Muscle layer of duodenum (tissue), 2 donors: ENCODE measurements at regions not wholly inside any gene's neighbourhood (a gene's known extent, or its start where the extent isn't known, plus 50 kb on each side); places are given as distances from the start of the nearest gene placed in this dataset.

Experiments
- H3K27ac ChIP-seq: one replicate; pipeline ENCODE4 v1.7.0; 2013; ENCODE audit warnings: mild to moderate bottlenecking, low read length
- H3K27me3 ChIP-seq: one replicate; pipeline ENCODE4 v1.7.0; 2013; ENCODE audit warnings: low read depth, mild to moderate bottlenecking, control low read depth, low read length
- H3K36me3 ChIP-seq, 2 donors: one replicate each; pipeline ENCODE4 v1.7.0; 2013; ENCODE audit warnings: low read length in 2 of 2, control low read depth in 1 of 2, mild to moderate bottlenecking in 1 of 2; ENCODE audit not compliant: insufficient read depth in 2 of 2, control insufficient read depth in 1 of 2
- H3K4me1 ChIP-seq, 2 donors: one replicate each; pipeline ENCODE4 v1.7.0; 2013; ENCODE audit warnings: low read length in 2 of 2, mild to moderate bottlenecking in 2 of 2, control low read depth in 1 of 2, moderate library complexity in 1 of 2; ENCODE audit not compliant: insufficient read depth in 2 of 2, control insufficient read depth in 1 of 2
- H3K4me3 ChIP-seq, 2 donors: one replicate each; pipeline ENCODE4 v1.7.0; 2013; ENCODE audit warnings: low read length in 2 of 2, low read depth in 1 of 2, mild to moderate bottlenecking in 1 of 2
- H3K9me3 ChIP-seq, 2 donors: one replicate each; pipeline ENCODE4 v1.7.0; 2013; ENCODE audit warnings: low read length in 2 of 2, control low read depth in 1 of 2, mild to moderate bottlenecking in 1 of 2; ENCODE audit not compliant: control insufficient read depth in 1 of 2
- donor health status: healthy.

DNA sequence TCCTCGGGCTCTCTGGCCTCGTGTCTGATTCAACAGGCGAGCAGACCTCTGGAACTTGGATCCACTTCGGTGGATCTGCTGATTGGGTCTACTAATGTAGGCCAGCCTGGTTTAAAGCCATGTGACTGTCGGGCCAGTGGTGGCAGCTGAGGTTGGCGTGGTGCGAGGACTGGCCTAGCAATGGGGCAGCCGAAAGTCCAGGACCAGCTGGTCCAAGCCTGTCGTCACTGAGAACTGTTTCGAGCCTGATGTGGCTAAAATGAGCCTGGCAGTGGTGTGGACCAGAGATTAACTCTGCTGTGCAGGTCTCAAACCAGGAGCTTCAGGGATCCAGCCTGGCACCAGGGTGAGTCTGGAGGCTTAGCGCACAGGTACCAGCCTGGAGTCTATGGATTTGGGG, 56.4 kb upstream of the ROBO1 start:
- Histone ChIP-seq H3K36me3 (no peaks in the 10 kb centered on the region), H3K4me3 (no peak overlapping the region), H3K27ac (no peak overlapping the region), H3K27me3 (no peaks in the 10 kb centered on the region), H3K4me1 (no peaks in the 10 kb centered on the region), H3K9me3 (no peaks in the 10 kb centered on the region)

DNA sequence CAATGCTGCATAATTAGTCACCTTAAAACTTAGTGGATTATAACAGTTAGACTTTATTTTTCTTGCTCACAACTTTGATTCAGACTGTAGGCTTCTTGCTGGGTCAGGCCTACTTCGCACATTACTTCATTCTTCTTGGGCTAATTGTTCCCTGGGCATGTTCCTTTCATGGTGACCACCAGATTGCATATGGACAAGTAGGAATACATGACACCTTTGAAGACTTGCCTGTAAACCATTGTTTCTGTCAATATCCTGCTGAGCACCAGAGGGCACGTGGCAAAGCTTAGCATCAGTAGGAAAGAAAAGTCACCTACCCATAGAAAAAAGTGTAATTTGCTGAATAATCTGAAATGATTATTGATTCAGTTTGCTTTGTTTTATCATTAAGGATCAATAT, 54.3 kb upstream of the ROBO1 start:
- Histone ChIP-seq H3K27me3 (no peaks in the 10 kb centered on the region), H3K9me3 (peaks cover 0 to 3% of the 10 kb centered on the region in 2 donors), H3K4me3 (no peak overlapping the region), H3K36me3 (no peaks in the 10 kb centered on the region), H3K4me1 (no peaks in the 10 kb centered on the region), H3K27ac (no peak overlapping the region)

DNA sequence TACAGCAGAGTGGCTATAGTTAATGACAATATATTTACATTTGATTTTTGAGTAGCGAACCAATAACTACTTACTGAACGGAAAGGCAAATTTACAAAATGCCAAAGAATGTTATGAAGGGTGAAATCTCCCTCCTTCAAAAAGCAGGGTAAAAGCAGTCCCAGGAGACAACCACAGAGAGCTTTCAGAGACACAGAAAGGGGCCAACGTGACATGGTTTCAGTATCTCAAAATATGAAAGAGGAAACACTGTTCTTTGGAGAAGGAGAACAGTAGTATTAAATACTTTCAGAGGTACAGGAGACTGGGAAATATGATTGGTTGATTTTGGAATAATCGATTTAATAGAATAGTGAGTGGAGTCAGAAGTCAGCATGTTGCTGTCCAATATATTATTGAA, 52.3 kb upstream of the ROBO1 start:
- H3K4me3 ChIP-seq, result no peak overlapping the region
- no peaks in the 10 kb centered on the region for H3K27me3 ChIP-seq
- H3K9me3 ChIP-seq, result peaks cover 6 to 19% of the 10 kb centered on the region in 2 donors
- no peaks in the 10 kb centered on the region for H3K4me1 ChIP-seq
- H3K27ac ChIP-seq, result no peak overlapping the region
- H3K36me3 ChIP-seq, result no peaks in the 10 kb centered on the region

DNA sequence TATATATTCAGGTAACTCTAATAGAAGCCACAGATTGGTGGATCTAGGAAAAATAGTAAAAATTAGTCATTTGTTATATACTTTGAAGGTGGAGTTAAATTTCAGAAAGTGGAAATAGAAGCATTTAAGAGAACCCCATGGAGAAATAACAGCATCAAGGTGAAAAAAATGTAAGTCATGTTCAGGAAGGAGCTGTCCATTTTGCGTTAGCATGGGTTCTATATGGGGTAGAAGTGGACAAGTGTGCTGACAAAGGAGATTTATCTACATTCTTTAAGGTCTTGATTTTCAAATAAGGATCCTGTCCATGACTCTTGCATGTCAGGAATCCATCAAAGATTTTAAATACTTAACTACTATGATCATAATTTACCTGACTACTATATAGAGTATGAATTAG, 50.2 kb upstream of the ROBO1 start:
- Histone ChIP-seq H3K27me3 (no peaks in the 10 kb centered on the region), H3K4me3 (no peak overlapping the region), H3K27ac (no peak overlapping the region), H3K36me3 (no peaks in the 10 kb centered on the region), H3K4me1 (no peaks in the 10 kb centered on the region), H3K9me3 (peaks cover 6 to 19% of the 10 kb centered on the region in 2 donors)
